Esophagus squamous epithelium (tissue), 4 donors: ENCODE measurements at regions not wholly inside any gene's neighbourhood (a gene's known extent, or its start where the extent isn't known, plus 50 kb on each side); places are given as distances from the start of the nearest gene placed in this dataset.

Source experiments
- CTCF ChIP-seq, 6 experiments: fragments of 450-650 bp in 4 of 6; fragments of 200-600 bp in 2 of 6; sonication (generic) in 2 of 6; IDR thresholded peaks; one replicate each; pipeline ENCODE4 v1.5.1; 2016 to 2019; ENCODE audit warnings: antibody characterized with exemption in 6 of 6, mild to moderate bottlenecking in 4 of 6, moderate library complexity in 4 of 6
- POLR2A ChIP-seq, 4 donors: fragments of 450-650 bp; IDR thresholded peaks; one replicate each; pipeline ENCODE4 v1.6.1; 2017; ENCODE audit warnings: antibody characterized with exemption in 4 of 4, mild to moderate bottlenecking in 4 of 4, moderate library complexity in 3 of 4

- TF ChIP-seq POLR2A (IDR thresholded peaks at IDR 0.05) (no peak), CTCF (IDR thresholded peaks at IDR 0.05) (no peak)
Observed at GRCh38 chr17:36884495-36885152, 52.7 kb upstream of the LHX1 start.
